22Rv1 (cell line): ENCODE measurements at regions not wholly inside any gene's neighbourhood (a gene's known extent, or its start where the extent isn't known, plus 50 kb on each side); places are given as distances from the start of the nearest gene placed in this dataset.

Experiments
- H3K27ac ChIP-seq: fragments of 450-650 bp; 2 replicates; pipeline ENCODE4 v1.5.1; 2017
- CTCF ChIP-seq: fragments of 450-650 bp; IDR thresholded peaks from 2 replicates; pipeline ENCODE4 v1.5.1; 2017; ENCODE audit warnings: mild to moderate bottlenecking
- ZFX ChIP-seq: fragments of 450-650 bp; IDR thresholded peaks from 2 replicates; pipeline ENCODE4 v1.6.1; 2017; ENCODE audit warnings: antibody characterized with exemption, borderline replicate concordance

- no peak overlapping the region for H3K27ac ChIP-seq
- no peak for TF ChIP-seq CTCF
- TF ChIP-seq ZFX = no peak
These were observed 100.3 kb downstream of the LLPH start for GRCh38 chr12:66030217-66030781.

GRCh38 chr12:66028390-66028789, 102.2 kb downstream of the LLPH start:
- TF ChIP-seq ZFX (no peak), CTCF (no peak)
- no peak overlapping the region for H3K27ac ChIP-seq

GRCh38 chr12:66025477-66025876, 105.1 kb downstream of the LLPH start:
- TF ChIP-seq CTCF = no peak
- TF ChIP-seq ZFX = no peak
- H3K27ac ChIP-seq = no peak overlapping the region

- TF ChIP-seq ZFX = no peak
- TF ChIP-seq CTCF = no peak
- no peak overlapping the region for H3K27ac ChIP-seq
These were observed 105.6 kb downstream of the LLPH start for GRCh38 chr12:66024949-66025348.

- no peak for TF ChIP-seq CTCF
- H3K27ac ChIP-seq = no peak overlapping the region
These were observed 110.1 kb downstream of the LLPH start for GRCh38 chr12:66020481-66020880.

- TF ChIP-seq ZFX = no peak
- no peak for TF ChIP-seq CTCF
- no peak overlapping the region for H3K27ac ChIP-seq
These were observed 112.8 kb downstream of the LLPH start for GRCh38 chr12:66017736-66018135.
